Stimulated activated CD4-positive, alpha-beta T cell treated with anti-CD3 and anti-CD28 coated beads, Interleukin-2, amount 100 ng/mL, for 48 hours (primary cell): ENCODE measurements at regions not wholly inside any gene's neighbourhood (a gene's known extent, or its start where the extent isn't known, plus 50 kb on each side); places are given as distances from the start of the nearest gene placed in this dataset.
"Not testable (repeated sequence)": the region's sequence is repeated elsewhere in the genome, so short reads cannot be mapped to it uniquely, and the experiment has no call there.

Experiments used
- DNase-seq, 2 donors: peaks; one replicate each; pipeline ENCODE4 v3.0.0-alpha.2; 2020

DNA sequence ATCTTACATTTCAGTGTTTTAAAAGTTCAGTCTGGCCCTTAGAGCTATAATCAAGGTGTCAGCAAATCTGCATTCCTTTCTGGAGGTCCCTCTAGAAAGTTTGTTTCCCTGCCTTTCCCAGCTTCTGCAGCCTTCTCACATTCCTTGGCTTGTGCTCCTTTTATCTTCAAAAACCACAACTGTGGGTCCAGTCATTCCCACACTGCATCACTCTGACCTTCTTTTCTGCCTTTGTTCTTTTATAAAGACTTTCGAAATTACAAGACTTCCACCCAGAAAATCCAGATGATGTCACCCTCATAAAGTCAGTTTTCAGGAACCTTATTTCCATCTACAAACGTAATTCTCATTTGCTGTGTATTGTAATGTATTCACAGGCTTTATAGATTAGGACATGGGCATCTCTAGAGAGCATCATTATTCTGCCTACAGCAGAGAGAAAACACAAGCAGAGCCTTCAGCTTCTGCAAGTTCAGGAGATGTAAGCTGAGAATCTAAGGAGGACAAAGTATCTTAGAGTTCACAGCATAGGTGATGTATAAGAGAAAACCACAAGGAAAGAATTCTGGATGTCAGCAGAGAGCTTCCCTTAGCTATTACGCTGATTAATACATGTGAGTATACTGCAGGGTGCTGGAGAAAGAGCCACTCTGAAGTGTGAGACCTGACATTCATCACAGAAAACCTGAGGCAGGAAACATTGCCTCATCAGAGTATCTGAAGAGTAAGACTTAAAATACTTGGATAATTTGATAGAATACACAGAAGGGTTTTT is 1100.2 kb downstream of the CBLN2 start:
- DNase-seq: no peak

DNA sequence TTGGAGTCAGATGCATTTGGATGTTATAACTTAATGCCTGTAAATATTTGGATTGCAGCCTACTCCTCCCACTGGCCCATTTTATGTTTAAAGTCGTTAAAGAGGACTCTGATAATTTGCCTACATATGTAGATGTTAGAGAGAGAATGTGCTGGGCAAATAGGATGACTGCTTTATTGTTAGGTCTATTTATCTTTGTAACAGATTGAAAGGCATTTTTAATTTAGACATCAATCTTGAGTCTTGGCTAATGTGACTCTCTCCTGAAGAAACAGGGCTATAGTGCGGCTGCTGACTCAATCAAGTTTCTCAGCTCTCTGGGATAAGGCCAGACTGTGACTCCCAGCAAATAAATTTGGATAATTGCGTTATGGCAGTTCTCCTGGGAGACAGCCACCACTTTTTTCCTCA is 1101.4 kb downstream of the CBLN2 start:
- no peak for DNase-seq

DNA sequence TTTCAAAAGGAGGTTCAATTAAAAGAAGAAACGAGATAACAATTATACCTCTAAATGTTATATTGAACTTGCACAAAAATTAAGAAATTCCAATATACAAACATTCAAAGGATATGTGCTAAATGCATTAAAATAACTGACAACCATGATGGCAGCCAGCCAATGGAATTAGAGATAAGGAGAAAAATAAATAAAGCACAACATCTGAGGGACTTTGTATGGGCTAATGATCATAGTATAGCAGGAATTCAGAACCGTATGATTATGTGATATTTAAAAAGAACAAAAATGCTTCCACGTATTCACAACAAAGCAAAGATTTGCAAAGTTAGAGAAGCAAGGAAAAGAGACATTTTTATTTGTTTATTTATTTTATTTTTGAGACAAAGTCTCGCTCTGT is 1103.0 kb downstream of the CBLN2 start:
- no peak for DNase-seq

DNA sequence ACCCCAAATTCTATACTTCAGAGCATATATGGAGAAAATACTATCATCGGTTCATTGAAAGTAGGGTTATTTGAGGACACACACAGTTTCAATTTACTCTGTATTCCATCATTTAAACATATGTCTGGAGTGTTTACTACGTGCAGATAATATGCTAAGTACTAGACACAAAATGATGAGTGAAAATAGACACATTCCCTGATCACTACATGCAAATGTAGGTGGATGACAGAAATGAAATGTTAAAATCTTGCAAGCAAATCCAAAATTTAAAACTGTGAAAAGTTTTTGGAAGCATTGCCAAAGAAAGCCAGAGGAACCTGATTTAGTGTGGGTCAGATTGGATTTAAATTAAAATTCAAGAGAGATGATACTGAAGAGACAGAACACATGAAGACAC is 1106.6 kb downstream of the CBLN2 start:
- DNase-seq: no peak

DNA sequence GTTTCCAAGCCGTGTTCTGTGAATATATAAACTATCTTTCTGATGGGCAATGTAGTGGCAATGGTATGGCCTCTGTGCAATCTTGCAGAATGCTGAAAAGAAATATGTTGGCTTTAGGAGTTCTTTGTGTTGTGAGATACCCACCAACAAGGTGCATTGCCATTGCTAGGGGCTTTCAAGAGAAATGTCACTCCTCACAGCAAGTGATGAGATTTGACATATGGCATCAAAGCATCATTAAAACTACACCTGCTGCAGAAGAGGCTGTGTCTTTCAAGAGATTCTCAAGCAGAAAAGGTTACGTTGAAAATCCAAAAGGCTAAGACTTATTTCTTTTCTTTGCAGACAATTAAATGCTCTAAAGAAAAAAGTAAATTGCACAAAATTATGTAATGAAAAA is 1110.8 kb downstream of the CBLN2 start:
- no peak for DNase-seq

DNA sequence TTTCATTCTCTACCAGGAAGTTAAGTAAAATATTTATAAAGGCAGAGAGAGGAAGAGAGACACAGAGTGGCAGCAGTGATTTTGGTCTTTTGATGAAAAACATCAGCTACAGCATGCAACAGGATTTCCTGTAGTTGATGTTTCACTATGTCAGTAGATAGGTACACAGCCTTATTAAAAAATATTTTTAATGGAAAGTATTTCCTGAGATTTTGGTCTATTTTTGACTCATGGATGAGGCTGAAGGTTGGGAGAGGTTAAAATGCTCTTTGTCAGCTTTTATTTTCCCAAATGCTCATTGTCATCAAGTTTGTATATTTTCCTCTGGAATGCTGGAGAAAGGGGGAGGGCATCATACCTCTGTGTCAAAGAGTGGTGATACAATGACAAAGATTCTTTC is 1112.5 kb downstream of the CBLN2 start:
- no peak for DNase-seq

DNA sequence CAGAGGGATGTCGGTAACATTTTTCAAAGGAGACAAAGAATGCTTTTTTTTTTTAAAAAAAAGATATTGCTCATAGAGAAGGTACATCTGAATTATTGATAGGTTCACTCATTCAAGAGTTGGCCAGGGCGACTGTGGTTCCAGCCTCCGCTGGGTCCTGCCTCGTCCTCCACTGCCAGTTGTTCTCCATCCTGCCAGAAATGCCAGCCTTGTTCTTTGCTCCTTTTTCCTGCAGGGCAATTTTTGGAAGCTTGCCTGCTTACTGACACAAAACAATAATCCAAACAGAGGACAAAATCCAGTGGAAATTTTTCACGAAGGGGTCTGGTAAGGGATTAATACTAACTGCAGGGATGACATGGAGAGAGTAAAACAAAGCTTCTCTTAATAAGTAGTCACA is 1113.0 kb downstream of the CBLN2 start:
- DNase-seq: no peak

DNA sequence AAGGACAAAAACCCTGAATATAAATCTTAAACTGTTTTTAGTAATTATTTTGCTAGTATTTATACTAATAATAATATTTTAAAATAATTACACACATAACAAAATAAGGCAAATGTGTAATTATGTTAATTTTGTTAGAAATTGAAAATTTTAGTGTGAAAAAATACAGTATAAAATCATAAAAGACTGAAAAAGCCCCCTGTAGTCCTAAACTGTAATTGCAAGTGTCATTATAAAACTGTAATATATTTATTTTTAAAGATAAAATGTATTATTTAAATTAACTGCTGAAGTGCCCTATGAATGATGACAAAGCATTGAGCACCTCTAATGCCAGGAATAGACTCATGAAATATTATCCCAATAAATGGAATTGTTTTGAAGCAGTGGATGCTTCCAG is 1117.7 kb downstream of the CBLN2 start:
- no peak for DNase-seq

DNA sequence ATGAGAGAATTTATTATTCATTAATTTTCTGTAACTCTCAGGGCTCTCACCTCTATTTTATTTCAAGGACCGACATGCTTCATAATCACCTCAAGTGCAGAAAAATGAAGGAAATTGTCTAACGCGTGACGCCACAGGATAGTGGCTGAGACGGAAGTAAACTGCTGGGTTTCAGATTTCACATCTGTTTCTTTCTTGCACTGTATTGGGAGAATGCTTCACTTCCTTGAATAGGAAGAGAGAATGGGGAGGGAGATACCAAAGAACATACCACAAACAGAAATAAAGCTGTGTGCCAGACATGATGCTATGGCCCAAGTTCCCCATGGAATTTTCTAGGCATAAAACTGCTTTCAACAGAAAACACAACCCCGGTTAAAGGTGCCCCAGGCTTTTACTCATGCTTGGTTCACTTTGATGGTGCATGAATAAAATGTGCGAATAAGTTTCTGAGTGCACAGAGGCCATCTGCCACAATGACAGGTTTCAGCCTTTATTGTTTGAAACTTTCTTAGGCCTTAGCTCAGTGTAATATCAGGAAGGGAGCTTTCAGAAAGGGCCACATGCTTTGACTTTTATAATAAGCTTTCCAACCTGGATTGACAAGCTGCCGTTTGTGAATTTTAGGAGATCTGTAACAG is 1116.4 kb downstream of the SOCS6 start:
- no peak for DNase-seq

DNA sequence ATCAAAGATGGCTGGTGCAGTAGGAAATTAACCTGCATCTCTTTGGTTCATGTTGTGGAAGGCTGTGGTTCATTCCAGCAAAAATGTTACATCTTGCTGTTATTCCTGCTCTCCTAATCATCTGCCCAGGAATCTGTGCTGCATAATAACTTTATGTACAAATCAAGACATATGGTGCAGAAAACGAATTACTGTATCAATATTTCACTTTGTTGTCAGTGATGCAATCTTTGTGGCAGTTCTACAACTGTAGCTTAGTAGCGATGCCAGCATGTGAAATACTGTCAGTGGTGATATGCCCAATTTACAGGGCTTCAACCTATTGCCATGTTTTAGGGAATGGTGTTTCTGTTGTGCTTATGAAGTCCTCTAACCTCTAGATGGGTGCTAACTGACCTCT is 1114.7 kb downstream of the SOCS6 start:
- no peak for DNase-seq

DNA sequence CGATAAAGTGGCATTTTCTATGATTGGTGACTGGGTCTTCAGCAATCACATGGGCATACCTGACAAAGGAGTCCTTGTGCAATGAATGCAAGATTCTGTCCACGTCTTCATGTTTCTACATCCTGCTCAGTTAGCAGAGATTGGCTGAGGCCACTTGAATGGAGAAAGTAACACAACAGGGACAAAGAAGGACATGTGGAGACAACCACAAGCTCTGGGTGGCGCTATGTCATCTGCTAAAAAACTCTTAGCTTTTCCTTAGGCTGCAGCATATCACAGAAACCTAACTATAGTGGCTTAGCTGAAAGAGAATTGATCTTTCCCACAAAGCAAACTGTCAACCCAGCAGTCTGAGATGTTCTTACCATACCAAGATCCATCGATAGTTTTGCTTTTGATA is 1109.7 kb downstream of the SOCS6 start:
- no peak for DNase-seq

DNA sequence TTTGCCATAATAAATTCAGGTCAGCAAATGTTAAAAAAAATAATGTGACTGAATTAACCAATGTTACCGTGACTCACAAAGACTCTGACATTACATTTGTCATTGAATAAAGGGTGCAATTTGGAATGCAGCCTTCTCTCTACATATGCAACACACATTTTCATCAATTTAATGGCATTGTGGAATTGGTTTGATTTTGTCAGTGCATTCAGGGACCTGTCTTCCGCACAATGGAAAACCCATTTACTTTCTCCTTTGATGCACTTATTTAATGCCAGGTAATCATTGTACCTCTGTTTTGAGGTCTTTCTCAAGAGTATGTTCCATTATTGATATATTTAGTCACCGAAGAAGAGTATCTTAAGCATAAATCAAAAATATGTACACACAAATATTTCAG is 1099.3 kb downstream of the SOCS6 start:
- DNase-seq: no peak

DNA sequence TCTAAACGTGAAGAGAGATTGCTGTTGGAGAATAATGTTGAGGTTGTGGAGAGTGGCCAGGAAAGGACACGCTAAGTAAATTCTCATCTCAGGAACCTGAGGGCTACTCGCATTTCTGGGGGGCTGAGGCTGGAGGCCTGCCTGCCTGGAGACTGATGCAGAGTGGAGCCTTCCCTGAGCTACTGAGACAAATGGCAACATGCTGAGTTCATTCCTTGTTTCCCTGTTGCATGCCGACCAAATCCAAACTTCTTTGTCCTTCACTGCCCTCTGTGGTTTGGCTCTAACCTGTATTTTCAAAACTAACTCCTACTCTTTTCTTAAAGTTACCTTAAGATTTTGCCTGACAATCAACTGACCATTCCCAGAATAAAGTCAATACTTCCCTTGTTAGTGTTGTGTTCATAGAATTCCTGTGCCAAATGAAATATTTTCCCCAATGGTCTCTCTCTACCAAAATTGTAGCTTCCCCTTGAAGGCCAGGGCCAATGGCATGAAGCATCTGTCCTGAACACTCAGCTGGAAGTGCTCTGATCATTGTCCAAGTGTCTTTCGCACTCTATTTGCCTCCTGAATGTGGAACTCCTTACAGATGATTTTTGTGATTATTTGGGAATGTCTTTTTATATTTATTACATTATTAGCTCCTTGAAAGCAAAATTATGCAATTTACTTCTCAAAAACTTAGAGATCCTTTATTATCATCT is 1085.6 kb downstream of the SOCS6 start:
- no peak for DNase-seq

DNA sequence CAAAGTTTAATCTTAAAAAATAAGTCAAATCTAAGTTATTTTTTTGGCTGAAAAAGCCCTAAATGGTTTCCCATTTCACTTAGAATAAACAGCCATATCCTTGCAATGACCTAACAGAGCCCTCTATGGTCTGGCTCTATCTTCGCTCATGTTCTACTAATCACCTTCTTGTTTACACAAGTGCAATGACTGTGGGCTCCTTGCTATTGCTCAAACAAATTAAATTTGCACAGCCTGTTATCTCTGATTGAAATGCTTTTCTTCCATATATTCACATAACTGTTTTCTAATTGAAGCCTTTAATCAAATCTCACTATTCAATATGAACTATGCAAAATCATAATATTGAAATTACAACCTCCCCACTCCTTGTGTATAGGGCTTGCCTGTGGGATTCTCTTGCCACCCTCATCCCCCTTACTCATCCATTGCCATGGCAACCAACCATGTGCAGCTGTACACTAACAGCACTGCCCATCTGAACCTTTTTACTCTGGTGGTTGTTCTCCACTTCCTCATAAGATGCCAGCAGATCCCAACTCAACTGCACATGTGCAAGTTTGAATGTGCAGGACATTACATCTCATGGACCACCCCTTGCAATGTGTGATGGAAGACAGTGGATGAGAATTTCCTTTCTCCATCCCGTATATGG is 1083.2 kb downstream of the SOCS6 start:
- no peak for DNase-seq

DNA sequence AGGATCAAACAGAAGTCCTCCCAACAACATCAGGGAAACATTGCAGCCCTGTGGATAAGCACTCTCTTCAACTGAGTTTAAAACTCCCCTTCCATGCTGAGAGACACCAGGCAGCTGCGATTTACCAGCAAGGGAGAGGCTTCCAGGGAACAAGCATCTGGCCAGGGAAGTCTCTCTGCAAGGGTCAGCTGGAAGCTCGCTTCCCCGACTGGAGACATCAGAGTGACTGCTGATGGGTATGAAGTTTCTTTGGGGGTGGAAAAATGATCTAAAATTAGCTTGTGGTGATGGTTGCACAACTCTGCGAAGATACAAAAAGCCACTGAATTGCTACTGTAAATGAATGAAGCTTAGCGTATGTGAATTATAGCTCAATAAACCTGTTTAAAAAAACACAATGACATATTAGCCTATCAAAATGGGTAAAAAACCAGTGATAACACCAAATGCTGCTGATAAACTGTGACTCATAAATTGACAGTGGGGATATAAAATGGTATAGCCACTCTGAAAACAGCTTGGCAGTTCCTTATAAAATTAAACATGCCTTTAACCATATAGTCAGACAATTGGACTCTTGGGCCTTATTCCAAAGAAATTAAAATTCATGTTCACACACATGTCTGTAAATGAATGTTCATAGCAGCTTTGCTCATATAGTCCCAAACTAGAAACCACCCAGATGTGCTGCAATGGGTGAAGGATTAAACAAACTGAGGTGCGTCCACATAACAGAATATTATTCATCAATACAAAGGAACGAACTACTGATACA is 1082.0 kb downstream of the SOCS6 start:
- DNase-seq: no peak

DNA sequence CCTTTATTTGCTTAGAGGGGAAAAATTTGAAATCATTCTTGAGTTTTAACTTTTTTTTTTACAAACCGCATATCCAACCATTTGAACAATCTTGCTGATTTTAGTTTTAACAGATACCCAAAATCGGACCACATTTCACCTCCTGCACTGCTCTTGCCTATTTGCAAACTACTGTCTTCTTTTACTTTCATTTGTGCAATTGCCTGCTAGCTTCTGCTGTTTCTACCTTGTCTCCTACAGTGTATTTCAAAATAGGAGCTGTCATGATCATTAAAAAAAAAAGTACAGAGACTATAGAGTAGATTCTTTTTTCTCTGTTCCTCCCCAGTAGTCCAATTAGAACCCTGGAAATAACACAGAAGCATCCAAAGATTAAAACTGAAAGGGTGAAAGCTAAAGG is 1081.2 kb downstream of the SOCS6 start:
- no peak for DNase-seq

DNA sequence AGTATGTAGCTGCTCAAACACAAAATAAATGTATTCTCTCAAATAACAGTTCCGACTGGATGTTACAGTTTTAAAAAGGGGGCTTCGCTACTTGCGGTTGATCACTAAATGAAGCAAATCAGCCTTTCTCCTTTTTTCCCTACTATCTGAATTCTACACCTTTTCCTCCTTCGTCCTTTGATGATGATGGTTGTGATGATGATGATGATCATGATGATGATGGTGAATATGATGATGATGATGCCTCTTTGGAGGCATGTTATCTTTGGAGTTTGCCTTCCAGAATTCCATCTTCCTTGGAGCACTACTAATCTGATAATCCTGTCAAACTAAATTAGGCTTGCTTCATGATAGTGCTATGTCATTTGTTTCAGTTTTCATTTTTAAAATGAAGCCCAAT is 1073.3 kb downstream of the SOCS6 start:
- no peak for DNase-seq

DNA sequence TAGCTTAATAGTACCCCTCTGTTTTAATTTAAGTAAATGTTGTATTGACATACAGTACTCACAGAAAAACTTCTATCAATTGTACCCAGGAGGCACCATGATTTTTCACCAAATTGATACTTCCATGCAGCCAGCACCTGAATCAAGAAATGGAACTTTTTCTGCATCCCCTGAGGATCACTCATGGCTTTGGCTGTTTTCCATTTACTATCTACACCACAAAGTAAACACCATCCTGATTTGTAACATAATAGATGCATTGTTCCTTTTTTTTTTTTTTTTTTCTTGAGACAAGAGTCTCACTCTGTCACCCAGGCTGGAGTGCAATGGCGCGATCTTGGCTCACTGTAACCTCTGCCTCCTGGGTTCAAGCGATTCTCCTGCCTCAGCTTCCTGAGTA is 1066.8 kb downstream of the SOCS6 start:
- DNase-seq: not testable (repeated sequence)

DNA sequence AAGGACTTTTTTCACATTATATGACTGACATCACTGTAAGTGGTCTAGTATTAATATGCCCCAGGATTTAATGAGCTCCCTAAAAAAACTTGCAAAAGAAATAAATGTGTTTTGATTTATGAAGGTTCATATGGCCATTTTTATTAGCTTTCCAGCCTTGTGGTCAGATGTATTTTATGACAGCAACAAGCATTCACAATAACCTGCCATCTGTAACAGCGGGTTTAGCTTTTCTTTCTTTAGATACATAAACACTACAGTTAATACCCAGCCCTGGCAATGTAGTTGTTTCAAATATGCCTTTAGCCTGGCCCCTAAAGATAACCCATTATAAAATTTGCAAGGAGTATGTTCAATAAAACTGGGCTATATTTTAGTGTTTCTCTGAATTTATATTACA is 1063.8 kb downstream of the SOCS6 start:
- DNase-seq: no peak

DNA sequence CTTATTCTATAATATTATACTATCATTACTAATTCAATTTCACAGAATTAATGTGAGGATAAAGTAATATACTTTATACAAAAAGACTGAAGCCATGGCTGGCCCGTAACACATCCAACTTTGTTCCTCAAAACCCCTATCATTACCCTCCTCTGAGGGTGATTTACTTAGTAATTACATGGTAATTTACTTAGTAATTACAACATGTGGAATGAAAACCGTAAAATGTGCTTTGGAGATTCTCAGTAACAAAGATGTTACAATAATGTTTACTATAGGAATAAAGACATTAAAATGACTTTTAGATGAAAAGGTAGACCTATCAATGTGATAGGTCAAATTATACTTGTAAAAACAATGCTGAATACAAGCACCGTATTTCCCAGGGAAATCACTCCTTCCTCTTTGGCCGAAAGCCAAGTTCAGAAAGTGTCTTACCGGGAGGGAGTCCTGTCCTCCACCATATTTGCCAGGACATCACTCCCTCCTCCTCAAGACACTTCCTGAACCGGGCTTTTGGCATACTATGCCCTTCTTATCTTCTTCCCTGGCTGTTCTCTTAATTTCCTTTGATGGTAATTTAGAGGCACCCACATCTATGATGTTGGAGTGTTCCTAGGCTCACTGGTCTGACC is 1047.8 kb downstream of the SOCS6 start:
- DNase-seq: no peak

DNA sequence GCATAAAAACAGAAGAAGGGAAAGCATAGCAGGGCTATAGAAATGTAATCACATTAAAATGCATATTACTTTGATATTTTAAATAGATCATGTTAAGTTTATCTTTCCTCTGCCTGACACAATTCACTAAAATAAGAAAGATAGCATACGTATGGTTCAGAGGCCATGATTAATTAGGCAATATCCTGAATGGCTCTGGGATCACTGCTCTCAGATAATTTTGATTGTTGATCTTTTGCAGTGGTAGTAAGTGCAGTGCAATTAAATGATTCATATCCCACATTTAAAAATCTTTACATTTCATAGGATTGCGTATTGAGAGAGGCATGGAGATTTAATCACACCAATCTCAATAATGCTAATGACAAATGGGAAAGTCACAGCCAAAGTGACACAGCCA is 1040.7 kb downstream of the SOCS6 start:
- DNase-seq: no peak

DNA sequence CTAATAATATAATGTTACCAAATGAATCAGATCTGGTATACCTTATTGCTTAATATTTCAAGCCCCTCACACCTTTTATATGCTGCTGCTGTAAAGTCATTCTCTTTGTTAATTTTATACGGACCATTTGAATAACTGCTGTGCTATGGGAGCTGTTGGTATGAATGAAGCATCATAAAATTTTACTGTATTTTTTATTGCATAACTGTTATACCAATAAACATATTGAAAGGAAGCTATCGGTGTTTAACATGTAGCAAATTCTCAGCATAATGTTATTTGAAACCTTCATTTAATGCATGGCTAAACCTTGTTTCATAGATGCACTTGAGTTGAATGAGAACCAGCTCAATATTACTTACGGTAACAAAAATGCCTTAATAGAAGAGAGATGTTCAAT is 1040.3 kb downstream of the SOCS6 start:
- DNase-seq: no peak
